ENCODE measurements at regions not wholly inside any gene's neighbourhood (a gene's known extent, or its start where the extent isn't known, plus 50 kb on each side); places are given as distances from the start of the nearest gene placed in this dataset.

DNA sequence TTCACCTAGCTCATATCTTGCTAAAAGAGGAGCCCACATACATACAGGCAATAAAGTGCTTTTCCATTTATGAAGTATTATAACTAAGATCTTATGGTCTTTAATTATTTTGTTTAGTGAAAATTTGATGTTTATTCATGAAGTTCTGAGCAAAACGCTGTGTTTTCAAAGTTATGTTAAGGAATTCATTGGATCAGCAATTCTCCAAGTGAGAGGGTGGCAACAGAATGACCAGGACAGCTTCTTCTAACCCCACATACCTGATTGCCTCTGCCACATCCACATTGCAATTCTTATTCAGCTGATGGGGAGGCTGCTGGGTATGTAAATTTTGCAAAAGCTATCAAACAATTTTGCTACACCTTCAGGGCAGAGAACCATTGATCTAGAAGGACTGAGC, 116.8 kb downstream of the OGFRL1 start:
- intact Hi-C loops (cut with micrococcal nuclease; ENCODE audit: unreplicated experiment), result no loop called here
- Histone ChIP-seq H3K27me3 (replicated peaks in 1 of 2; ENCODE audit: control insufficient read depth in 2 of 2, insufficient read depth in 2 of 2, low read length in 1 of 2) (no peaks in the 10 kb centered on the region), H3K9me3 (replicated peaks; ENCODE audit: control insufficient read depth, insufficient read depth, low read length) (no peaks in the 10 kb centered on the region; the same call in 2 of the 3 replicates), H4K20me1 (ENCODE audit: control insufficient read depth, insufficient read depth) (no peaks in the 10 kb centered on the region; the same call in 1 of the 2 replicates), H3K4me1 (ENCODE audit: control insufficient read depth, insufficient read depth, low read length) (no peaks in the 10 kb centered on the region), H3K4me3 (no peak overlapping the region), H3K4me2 (ENCODE audit: control insufficient read depth, insufficient read depth) (no peak overlapping the region), H3K36me3 (ENCODE audit: control insufficient read depth in 2 of 2, insufficient read depth in 2 of 2, low read length in 1 of 2) (no peaks in the 10 kb centered on the region), H2AFZ (ENCODE audit: control insufficient read depth, low read depth, low read length) (no peak overlapping the region), H3K27ac (ENCODE audit: control insufficient read depth, insufficient read depth) (no peak overlapping the region), H3K79me2 (ENCODE audit: control insufficient read depth, insufficient read depth, low read length) (no peaks in the 10 kb centered on the region), H3K9ac (ENCODE audit: control insufficient read depth, insufficient read depth, low read length) (no peak overlapping the region)
- FAIRE-seq (no peak), DNase-seq (ENCODE audit: low read depth, low spot score) (no peak), ATAC-seq (no peak)
- RAD21 ChIA-PET (ENCODE audit: unreplicated experiment), result no interaction called here
- no TSS peak for BruUV-seq (replicated peaks)
- POLR2A ChIA-PET, result no interaction called here
- SMC1A ChIA-PET (ENCODE audit: uncharacterized antibody, unreplicated experiment), result no interaction called here
- CTCF ChIA-PET, result interaction anchor here (1.1 kb wide), 1 partner anchor 20 kb away, joined by 3 read pairs; no protein-coding TSS in a partner anchor
- 0% methylated on average over 1 of the region's 1 CpG for WGBS (ENCODE audit: insufficient coverage, insufficient replicate concordance, low lambda C conversion rate, missing lambda C conversion rate)
- no peak for TF ChIP-seq CHD1 (IDR thresholded peaks at IDR 0.05; ENCODE audit: low read depth, low read length)
- TF ChIP-seq ZNF274 (IDR thresholded peaks at IDR 0.05; ENCODE audit: insufficient read depth, insufficient read length), result no peak
- TF ChIP-seq TCF12 (IDR thresholded peaks at IDR 0.05; ENCODE audit: low read depth, low read length), result no peak
- TF ChIP-seq, protein P1, sequence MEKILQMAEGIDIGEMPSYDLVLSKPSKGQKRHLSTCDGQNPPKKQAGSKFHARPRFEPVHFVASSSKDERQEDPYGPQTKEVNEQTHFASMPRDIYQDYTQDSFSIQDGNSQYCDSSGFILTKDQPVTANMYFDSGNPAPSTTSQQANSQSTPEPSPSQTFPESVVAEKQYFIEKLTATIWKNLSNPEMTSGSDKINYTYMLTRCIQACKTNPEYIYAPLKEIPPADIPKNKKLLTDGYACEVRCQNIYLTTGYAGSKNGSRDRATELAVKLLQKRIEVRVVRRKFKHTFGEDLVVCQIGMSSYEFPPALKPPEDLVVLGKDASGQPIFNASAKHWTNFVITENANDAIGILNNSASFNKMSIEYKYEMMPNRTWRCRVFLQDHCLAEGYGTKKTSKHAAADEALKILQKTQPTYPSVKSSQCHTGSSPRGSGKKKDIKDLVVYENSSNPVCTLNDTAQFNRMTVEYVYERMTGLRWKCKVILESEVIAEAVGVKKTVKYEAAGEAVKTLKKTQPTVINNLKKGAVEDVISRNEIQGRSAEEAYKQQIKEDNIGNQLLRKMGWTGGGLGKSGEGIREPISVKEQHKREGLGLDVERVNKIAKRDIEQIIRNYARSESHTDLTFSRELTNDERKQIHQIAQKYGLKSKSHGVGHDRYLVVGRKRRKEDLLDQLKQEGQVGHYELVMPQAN (conservative IDR thresholded peaks at IDR 0.05), result no peak
- TF ChIP-seq ASH2L (IDR thresholded peaks at IDR 0.05; ENCODE audit: borderline replicate concordance, low read depth), result no peak
- TF ChIP-seq, protein P2, sequence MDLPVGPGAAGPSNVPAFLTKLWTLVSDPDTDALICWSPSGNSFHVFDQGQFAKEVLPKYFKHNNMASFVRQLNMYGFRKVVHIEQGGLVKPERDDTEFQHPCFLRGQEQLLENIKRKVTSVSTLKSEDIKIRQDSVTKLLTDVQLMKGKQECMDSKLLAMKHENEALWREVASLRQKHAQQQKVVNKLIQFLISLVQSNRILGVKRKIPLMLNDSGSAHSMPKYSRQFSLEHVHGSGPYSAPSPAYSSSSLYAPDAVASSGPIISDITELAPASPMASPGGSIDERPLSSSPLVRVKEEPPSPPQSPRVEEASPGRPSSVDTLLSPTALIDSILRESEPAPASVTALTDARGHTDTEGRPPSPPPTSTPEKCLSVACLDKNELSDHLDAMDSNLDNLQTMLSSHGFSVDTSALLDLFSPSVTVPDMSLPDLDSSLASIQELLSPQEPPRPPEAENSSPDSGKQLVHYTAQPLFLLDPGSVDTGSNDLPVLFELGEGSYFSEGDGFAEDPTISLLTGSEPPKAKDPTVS (IDR thresholded peaks at IDR 0.05; ENCODE audit: low read depth, low read length), result no peak
- TF ChIP-seq, protein P3, sequence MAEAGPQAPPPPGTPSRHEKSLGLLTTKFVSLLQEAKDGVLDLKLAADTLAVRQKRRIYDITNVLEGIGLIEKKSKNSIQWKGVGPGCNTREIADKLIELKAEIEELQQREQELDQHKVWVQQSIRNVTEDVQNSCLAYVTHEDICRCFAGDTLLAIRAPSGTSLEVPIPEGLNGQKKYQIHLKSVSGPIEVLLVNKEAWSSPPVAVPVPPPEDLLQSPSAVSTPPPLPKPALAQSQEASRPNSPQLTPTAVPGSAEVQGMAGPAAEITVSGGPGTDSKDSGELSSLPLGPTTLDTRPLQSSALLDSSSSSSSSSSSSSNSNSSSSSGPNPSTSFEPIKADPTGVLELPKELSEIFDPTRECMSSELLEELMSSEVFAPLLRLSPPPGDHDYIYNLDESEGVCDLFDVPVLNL (IDR thresholded peaks at IDR 0.05; ENCODE audit: low read depth, low read length), result no peak
- TF ChIP-seq JUND (IDR thresholded peaks at IDR 0.05; ENCODE audit: low read depth, low read length), result no peak
- TF ChIP-seq BACH1 (IDR thresholded peaks at IDR 0.05; ENCODE audit: borderline replicate concordance), result no peak
- TF ChIP-seq, protein P4, sequence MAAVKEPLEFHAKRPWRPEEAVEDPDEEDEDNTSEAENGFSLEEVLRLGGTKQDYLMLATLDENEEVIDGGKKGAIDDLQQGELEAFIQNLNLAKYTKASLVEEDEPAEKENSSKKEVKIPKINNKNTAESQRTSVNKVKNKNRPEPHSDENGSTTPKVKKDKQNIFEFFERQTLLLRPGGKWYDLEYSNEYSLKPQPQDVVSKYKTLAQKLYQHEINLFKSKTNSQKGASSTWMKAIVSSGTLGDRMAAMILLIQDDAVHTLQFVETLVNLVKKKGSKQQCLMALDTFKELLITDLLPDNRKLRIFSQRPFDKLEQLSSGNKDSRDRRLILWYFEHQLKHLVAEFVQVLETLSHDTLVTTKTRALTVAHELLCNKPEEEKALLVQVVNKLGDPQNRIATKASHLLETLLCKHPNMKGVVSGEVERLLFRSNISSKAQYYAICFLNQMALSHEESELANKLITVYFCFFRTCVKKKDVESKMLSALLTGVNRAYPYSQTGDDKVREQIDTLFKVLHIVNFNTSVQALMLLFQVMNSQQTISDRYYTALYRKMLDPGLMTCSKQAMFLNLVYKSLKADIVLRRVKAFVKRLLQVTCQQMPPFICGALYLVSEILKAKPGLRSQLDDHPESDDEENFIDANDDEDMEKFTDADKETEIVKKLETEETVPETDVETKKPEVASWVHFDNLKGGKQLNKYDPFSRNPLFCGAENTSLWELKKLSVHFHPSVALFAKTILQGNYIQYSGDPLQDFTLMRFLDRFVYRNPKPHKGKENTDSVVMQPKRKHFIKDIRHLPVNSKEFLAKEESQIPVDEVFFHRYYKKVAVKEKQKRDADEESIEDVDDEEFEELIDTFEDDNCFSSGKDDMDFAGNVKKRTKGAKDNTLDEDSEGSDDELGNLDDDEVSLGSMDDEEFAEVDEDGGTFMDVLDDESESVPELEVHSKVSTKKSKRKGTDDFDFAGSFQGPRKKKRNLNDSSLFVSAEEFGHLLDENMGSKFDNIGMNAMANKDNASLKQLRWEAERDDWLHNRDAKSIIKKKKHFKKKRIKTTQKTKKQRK (IDR thresholded peaks at IDR 0.05; ENCODE audit: low read depth, low read length), result no peak
- TF ChIP-seq ZSCAN29 (IDR thresholded peaks at IDR 0.05), result no peak
- no peak for TF ChIP-seq NRF1 (conservative IDR thresholded peaks at IDR 0.05; ENCODE audit: low read depth, low read length)
- TF ChIP-seq, protein P5, sequence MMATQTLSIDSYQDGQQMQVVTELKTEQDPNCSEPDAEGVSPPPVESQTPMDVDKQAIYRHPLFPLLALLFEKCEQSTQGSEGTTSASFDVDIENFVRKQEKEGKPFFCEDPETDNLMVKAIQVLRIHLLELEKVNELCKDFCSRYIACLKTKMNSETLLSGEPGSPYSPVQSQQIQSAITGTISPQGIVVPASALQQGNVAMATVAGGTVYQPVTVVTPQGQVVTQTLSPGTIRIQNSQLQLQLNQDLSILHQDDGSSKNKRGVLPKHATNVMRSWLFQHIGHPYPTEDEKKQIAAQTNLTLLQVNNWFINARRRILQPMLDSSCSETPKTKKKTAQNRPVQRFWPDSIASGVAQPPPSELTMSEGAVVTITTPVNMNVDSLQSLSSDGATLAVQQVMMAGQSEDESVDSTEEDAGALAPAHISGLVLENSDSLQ (IDR thresholded peaks at IDR 0.05), result no peak
- no peak for TF ChIP-seq TCF7 (IDR thresholded peaks at IDR 0.05; ENCODE audit: borderline replicate concordance)
- in situ Hi-C loops (cut with MboI), result no loop called here
